Suprapubic skin (tissue), 3 donors: ENCODE measurements at regions not wholly inside any gene's neighbourhood (a gene's known extent, or its start where the extent isn't known, plus 50 kb on each side); places are given as distances from the start of the nearest gene placed in this dataset.

ENCODE experiments used
- POLR2A ChIP-seq, 2 donors: fragments of 450-650 bp; IDR thresholded peaks; one replicate each; pipeline ENCODE4 v1.6.1; 2017; ENCODE audit warnings: antibody characterized with exemption in 2 of 2, mild to moderate bottlenecking in 2 of 2, moderate library complexity in 2 of 2
- TF ChIP-seq, protein P1 (sequence below), 2 donors: fragments of 200-600 bp in 1 of 2; fragments of 450-650 bp in 1 of 2; sonication (generic) in 1 of 2; IDR thresholded peaks; one replicate each; pipeline ENCODE4 v1.5.1; 2016 to 2019; ENCODE audit warnings: antibody characterized with exemption in 2 of 2, mild to moderate bottlenecking in 1 of 2, moderate library complexity in 1 of 2

DNA sequence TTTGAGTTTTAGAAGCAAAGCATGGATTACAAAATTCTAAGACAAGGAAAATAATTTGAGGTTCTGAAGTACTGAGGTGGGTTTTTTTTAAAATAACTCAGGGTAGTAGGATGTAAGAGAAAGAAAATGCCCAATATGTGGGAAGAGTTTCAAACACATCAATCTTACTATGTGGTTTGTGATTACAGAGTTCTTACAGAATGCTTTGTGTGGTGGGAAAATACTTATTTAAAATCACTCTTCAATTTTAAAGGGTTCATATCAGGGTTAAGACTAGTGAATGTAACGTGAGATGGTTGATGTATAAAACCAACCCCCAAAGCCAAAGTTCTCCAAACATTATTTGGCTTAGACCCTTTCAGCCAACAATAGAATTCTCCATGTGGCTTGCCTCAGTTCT is 173.5 kb downstream of the UBE2E3 start:
- TF ChIP-seq POLR2A (IDR thresholded peaks at IDR 0.05) = no peak
- TF ChIP-seq, protein P1, sequence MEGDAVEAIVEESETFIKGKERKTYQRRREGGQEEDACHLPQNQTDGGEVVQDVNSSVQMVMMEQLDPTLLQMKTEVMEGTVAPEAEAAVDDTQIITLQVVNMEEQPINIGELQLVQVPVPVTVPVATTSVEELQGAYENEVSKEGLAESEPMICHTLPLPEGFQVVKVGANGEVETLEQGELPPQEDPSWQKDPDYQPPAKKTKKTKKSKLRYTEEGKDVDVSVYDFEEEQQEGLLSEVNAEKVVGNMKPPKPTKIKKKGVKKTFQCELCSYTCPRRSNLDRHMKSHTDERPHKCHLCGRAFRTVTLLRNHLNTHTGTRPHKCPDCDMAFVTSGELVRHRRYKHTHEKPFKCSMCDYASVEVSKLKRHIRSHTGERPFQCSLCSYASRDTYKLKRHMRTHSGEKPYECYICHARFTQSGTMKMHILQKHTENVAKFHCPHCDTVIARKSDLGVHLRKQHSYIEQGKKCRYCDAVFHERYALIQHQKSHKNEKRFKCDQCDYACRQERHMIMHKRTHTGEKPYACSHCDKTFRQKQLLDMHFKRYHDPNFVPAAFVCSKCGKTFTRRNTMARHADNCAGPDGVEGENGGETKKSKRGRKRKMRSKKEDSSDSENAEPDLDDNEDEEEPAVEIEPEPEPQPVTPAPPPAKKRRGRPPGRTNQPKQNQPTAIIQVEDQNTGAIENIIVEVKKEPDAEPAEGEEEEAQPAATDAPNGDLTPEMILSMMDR (IDR thresholded peaks at IDR 0.05) = no peak
